NCI-H128 (cell line): ENCODE measurements at regions not wholly inside any gene's neighbourhood (a gene's known extent, or its start where the extent isn't known, plus 50 kb on each side); places are given as distances from the start of the nearest gene placed in this dataset.

Experiments
- DNase-seq: peaks from one replicate; lab custom pipeline; 2025; ENCODE audit not compliant: unreplicated experiment; lab: John Stamatoyannopoulos, UW

DNA sequence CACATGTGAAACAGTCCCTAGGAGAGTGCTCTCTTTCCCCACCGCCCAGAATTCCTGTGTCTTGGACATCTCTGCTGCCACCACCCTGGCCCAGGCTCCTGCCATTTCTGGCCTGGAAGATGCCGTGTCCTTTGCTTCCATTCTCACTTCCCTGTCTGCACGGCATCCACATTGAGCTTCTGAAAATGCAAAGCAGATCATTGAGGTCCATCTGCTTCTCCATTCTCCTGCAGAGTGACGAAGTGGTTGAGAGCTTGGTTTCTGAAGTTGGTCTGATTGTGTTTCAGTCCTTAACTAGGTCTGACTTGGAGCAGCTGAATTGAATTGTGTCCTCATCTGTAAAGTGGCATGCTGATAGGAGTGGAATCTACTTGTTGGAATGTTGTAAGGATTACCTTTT, 98.7 kb upstream of the MGAT5 start:
- no peak for DNase-seq

- DNase-seq, result no peak
These were observed 95.6 kb upstream of the MGAT5 start for GRCh38 chr2:134158295-134158694.

DNA sequence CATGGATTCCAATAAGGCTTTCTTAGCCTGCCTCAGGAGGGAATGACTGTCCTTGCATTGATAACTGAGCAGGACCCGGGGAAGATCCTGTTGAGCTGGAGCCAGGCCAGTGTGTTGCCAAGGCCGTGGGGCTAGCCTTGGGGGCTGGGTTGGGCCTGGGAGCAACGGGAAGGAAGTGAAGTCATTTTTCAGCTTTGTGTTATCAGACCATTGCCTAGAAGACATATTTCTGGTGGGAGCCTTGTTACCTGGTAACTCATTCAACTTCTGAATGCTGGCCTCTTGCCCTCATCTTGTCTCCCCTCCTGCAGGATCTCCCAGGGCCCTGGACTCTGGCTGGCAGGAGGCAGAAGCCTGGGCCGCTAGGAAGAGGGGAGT, 92.7 kb upstream of the MGAT5 start:
- DNase-seq, result no peak

GRCh38 chr2:134163336-134163735, 90.5 kb upstream of the MGAT5 start:
- no peak for DNase-seq

DNA sequence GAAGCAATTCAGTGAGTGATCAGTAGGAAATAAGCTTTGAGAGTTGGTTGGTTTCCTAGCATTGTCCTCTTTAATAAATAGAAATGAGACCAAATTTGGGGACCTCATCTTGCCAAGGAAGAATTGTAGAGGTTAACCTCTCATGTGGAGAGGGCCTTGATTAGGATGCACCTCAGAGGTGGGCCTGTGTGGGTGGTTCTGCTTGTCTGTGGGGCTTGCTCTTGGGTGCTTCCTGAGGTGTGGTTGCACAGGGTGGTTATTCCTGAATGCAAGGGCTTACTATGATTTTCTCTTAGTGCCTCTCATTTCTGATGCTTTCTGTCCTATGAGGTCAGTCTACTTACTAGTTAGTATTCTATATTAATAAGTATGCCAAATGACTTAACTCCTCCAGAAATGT, 89.6 kb upstream of the MGAT5 start:
- no peak for DNase-seq

DNA sequence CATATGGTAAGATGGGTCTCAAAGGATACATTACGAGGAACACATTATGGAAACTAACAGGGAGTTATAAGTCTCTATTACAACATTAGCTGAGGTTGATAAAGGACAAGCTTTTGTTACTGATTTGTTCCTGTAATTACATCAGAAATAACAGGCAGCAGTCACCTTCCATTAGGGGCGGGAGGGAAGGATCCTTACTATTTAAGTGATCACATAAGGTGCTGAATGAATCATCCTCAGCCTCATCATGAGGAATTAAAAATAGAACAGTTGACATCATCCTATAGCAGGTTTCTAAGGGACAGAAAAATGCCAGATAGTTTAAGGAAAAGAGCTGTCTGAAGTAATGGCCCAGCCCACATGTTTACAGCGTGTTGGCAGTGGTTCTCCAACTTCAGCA, 86.9 kb upstream of the MGAT5 start:
- DNase-seq, result no peak

DNA sequence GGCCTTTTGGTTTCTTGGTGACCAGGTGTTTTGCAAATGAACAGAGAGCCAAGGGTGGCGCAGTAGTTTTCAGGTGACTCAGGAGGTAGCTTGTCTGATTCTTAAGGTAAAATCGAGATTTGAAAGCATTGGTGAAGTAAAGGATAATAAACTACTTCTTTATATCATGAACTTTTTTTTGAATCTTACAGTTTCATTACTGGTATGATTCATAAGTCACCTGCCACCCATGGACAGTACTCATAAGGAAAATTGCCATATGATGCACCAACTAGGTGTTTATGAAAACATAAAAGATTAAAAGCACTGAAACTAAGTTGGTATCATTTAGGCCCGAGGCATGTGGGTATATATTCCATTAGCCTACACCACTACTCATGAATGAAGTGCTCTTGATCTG, 84.1 kb upstream of the MGAT5 start:
- no peak for DNase-seq

DNA sequence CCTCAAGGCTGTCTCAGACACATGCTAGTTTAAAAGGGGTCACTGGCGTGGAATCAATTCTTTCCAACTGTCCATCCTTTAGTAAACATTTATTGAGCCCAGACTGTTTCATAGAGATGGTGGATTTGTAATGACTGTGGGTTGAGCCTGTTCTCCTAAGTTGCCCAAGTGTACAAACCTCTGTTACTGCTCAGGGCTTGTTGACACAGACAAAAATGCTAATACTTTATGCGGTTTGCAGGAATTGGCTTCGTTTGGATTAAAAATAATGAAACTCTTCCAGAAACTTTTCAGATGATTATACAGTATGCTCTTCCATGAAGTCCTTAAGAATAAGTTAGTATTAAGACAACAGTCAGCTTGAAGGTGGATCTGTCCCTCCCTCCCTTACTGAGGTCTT, 83.6 kb upstream of the MGAT5 start:
- no peak for DNase-seq

GRCh38 chr2:134170700-134171099, 83.2 kb upstream of the MGAT5 start:
- DNase-seq, result no peak

GRCh38 chr2:134173338-134174016, 80.4 kb upstream of the MGAT5 start:
- no peak for DNase-seq

GRCh38 chr2:134174711-134175110, 79.2 kb upstream of the MGAT5 start:
- no peak for DNase-seq

DNA sequence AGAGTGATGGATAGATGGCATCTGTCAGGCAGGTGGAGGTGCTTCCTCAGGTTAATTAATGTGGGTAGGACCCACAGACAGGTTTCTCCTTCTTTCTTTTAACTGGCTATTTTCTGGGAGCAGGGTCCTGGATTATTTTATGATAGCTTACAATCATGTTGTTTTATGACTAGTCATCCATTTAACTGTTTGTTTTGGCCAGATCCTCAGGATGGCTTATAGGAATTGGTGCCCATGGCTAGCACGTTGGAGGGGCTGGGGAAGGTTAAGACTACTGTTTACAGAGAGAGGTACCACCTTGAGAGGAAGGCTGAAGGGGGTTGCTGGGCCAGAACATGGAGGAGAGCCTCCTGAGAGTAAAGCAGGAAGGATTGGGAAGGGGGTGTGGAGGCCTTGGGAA, 78.0 kb upstream of the MGAT5 start:
- DNase-seq, result no peak

GRCh38 chr2:134177351-134177931, 76.4 kb upstream of the MGAT5 start:
- DNase-seq, result no peak

- no peak for DNase-seq
These were observed 75.6 kb upstream of the MGAT5 start for GRCh38 chr2:134178138-134178877.

GRCh38 chr2:134181219-134181618, 72.7 kb upstream of the MGAT5 start:
- DNase-seq, result no peak

DNA sequence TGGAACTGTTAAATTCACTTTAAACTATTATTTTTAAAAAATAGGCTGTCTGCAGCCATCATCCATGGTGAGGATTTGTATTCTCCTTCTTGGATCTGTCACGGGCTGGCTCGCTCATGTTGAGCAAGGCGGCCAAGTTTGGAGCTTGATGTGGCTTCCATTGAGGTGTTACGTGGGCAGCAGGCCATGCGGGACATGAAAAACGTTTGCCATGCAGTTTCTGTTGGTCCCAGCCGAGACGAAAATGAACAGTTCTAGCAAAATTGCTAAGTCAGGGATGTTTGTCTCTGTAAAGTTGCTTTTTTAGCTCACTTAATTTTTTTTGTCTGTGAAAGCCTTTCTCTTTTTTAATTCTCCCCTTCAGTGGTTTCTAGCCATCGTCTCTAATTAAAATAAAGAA, 70.2 kb upstream of the MGAT5 start:
- DNase-seq, result no peak

- DNase-seq, result no peak
These were observed 68.2 kb upstream of the MGAT5 start for GRCh38 chr2:134185639-134186038.

- DNase-seq, result no peak
These were observed 64.7 kb upstream of the MGAT5 start for GRCh38 chr2:134189009-134189720.

DNA sequence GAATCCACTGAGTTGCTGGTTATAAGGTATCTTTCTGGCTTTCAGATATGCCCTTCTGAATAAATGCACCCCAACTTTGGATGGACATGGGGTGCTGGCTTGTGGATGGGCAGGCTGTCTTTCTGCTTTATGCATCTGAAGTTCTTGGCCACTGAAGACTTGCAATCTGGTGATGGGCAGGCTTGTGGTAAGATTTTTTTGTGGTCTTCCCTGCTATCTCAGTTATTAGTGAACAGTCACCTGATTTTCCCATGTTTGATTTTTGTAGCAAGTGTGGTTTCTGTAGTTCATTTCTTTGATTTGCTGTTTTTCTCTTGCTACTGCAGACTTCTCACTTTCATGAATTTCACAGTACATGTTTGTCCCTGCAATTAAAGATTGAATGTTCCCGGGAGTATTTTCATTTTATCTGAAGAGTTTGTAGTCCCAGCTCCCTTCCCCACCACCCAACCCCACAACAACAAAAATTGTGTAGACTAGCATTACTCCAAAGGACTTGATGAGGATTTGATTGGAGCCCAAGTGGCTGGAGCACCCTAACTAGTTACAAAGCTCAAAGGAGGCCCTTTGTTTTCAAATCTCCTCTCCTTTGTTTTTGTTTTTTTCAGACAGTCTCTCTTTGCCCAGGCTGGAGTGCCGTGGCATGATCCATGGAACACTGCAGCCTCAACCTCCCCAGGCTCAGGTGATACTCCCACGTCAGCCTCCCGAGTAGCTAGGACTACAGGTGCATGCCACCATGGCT, 63.6 kb upstream of the MGAT5 start:
- DNase-seq, result no peak

GRCh38 chr2:134190807-134191203, 63.1 kb upstream of the MGAT5 start:
- DNase-seq, result no peak

DNA sequence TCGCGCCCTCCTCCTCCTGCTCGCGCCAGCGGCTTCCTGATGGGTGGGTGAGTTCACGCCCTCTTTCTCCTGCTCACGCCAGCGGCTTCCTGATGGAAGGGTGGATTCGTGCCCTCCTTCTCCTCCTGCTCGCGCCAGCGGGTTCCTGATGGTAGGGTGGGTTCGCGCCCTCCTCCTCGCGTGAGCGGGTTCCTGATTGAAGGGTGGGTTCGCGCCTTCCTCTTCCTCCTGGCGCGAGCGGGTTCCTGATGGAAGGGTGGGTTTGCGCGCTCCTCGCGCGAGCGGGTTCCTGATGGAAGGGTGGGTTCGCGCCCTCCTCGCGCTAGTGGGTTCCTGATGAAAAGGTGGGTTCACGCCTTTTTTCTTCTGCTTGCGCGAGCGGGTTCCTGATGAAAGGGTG, 62.0 kb upstream of the MGAT5 start:
- no peak for DNase-seq
